Activated naive CD8-positive, alpha-beta T cell treated with anti-CD3 and anti-CD28 coated beads for 36 hours (primary cell): ENCODE measurements at regions not wholly inside any gene's neighbourhood (a gene's known extent, or its start where the extent isn't known, plus 50 kb on each side); places are given as distances from the start of the nearest gene placed in this dataset.

Source experiments
- DNase-seq: peaks from one replicate; pipeline ENCODE4 v3.0.0; 2021
- H3K27ac Mint-ChIP-seq: one replicate; pipeline ENCODE4 v1.8.0; 2022; ENCODE audit warnings: mild to moderate bottlenecking, moderate library complexity, mixed read lengths
- H3K27me3 Mint-ChIP-seq: one replicate; pipeline ENCODE4 v1.8.0; 2022; ENCODE audit warnings: mild to moderate bottlenecking, mixed read lengths
- H3K36me3 Mint-ChIP-seq: one replicate; pipeline ENCODE4 v1.8.0; 2021; ENCODE audit warnings: mild to moderate bottlenecking, mixed read lengths
- H3K4me1 Mint-ChIP-seq: one replicate; pipeline ENCODE4 v1.8.0; 2021; ENCODE audit warnings: mixed read lengths
- H3K4me3 Mint-ChIP-seq: one replicate; pipeline ENCODE4 v1.8.0; 2022; ENCODE audit warnings: mild to moderate bottlenecking, moderate library complexity, mixed read lengths
- H3K9me3 Mint-ChIP-seq: one replicate; pipeline ENCODE4 v1.8.0; 2022; ENCODE audit warnings: mixed read lengths

DNA sequence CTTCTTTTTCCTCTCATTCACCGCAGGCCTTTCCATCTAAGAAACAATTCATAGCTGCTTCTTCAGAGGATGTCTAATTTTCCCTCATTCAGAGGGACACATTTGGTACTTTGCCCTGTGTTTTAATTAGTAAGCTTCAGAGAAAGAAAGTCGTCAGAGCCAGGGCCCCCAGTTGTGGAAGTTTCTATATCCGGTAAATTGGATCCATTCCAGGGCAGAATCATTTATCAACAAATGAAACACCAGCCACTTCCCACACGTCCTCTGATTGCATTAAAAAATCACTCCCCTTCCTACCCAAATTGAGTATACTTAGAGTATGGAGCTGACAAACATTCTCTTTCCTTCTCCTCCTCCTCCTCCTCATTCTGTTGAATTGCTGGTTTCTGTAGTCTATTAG, 205.8 kb upstream of the HDAC9 start:
- DNase-seq, result no peak
- H3K36me3 Mint-ChIP-seq, result no peaks in the 10 kb centered on the region
- H3K27me3 Mint-ChIP-seq, result peaks cover 30% of the 10 kb centered on the region
- no peak overlapping the region for H3K4me3 Mint-ChIP-seq
- no peaks in the 10 kb centered on the region for H3K9me3 Mint-ChIP-seq
- peaks cover 11% of the 10 kb centered on the region for H3K4me1 Mint-ChIP-seq
- no peak overlapping the region for H3K27ac Mint-ChIP-seq

DNA sequence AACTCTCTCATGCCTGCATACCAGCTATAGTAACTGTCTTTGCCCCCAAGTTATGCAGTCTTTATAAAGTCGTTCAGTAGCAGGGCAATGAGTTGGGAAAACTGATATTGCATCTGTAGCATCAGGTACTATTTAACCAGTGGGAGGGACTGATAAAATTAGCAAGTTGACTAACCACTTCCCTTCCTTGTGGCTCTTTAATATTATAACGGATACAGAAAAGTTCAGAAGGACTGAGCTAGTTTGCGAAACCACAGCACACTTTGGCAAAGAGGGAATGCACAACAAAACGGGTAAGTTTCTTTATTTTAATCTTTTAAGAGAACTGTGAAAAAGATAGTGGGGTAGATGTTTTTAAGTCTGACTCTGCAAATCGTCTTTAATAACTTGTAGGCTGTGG, 205.3 kb upstream of the HDAC9 start:
- peaks cover 11% of the 10 kb centered on the region for H3K4me1 Mint-ChIP-seq
- H3K4me3 Mint-ChIP-seq, result peak overlapping the region; percentile 6
- peaks cover 30% of the 10 kb centered on the region for H3K27me3 Mint-ChIP-seq
- H3K36me3 Mint-ChIP-seq, result no peaks in the 10 kb centered on the region
- no peak for DNase-seq
- no peak overlapping the region for H3K27ac Mint-ChIP-seq
- H3K9me3 Mint-ChIP-seq, result no peaks in the 10 kb centered on the region

DNA sequence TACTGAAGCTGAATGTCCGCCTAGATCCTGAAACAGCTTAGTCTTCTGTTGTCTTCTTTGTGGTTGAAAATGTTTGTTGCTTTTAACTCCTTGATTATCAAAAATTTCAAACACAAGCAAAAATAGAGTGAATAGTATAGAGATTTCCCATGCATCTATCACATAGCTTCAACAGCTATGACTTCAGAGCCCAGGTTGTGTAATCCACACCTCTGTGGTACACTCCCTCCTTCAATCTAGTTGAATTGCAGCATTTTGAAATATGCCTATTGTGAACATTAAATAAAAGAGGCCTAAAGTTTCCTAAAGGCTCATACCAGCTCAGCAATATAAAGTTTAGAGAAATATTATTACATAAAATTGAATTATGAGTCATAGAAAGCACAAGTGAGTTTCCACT, 204.7 kb upstream of the HDAC9 start:
- Mint-ChIP-seq H3K4me3 (no peak overlapping the region), H3K36me3 (no peaks in the 10 kb centered on the region), H3K27ac (no peak overlapping the region), H3K27me3 (peaks cover 30% of the 10 kb centered on the region), H3K4me1 (peaks cover 11% of the 10 kb centered on the region), H3K9me3 (no peaks in the 10 kb centered on the region)
- DNase-seq, result no peak

DNA sequence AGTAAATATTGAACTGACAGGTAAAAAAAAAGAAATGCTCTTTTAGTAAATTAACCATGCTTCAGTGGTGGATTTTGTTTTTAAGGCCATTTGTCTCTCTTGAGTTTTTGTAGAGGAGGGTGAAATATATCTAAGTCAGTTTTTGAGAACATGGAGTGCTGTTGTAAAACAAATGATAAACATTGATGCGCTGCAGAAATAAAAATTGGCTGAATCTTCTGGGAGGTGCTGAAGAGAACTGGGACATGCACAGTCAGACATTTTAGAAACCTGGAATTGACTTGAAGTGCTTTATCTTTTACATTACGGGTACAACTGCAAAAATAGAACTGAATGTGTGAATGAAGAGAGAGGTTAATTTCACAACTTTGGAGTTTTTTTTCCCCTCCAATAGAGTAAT, 203.0 kb upstream of the HDAC9 start:
- no peaks in the 10 kb centered on the region for H3K9me3 Mint-ChIP-seq
- no peaks in the 10 kb centered on the region for H3K36me3 Mint-ChIP-seq
- peaks cover 26% of the 10 kb centered on the region for H3K27me3 Mint-ChIP-seq
- H3K4me3 Mint-ChIP-seq, result no peak overlapping the region
- H3K4me1 Mint-ChIP-seq, result peaks cover 11% of the 10 kb centered on the region
- no peak for DNase-seq
- no peak overlapping the region for H3K27ac Mint-ChIP-seq

GRCh38 chr7:18293759-18294158, 201.8 kb upstream of the HDAC9 start:
- Mint-ChIP-seq H3K4me3 (no peak overlapping the region), H3K4me1 (peaks cover 11% of the 10 kb centered on the region), H3K27ac (no peak overlapping the region), H3K9me3 (no peaks in the 10 kb centered on the region), H3K27me3 (peaks cover 26% of the 10 kb centered on the region), H3K36me3 (no peaks in the 10 kb centered on the region)
- DNase-seq, result no peak

DNA sequence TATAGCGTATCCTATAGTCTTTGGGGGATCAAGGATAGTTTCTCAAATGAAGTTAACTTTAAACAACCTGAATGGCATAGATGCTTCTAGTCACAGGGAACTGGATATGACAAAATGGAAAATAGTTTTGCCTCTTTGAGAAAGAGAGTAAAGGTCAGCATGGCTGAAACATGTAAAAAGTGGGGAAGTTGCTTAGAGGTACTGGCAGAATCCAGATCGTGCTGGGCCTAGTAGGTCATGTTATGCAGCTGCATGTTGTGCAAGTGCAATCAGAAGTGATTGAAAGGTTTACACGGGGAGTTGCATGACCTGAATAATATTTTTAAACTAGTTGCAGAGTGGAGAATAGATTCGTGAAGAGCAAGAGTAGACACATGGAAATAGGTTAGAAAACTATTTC, 201.1 kb upstream of the HDAC9 start:
- no peak for DNase-seq

GRCh38 chr7:18295781-18296423, 199.6 kb upstream of the HDAC9 start:
- DNase-seq, result no peak
- no peaks in the 10 kb centered on the region for H3K9me3 Mint-ChIP-seq
- peaks cover 16% of the 10 kb centered on the region for H3K27me3 Mint-ChIP-seq
- no peaks in the 10 kb centered on the region for H3K4me1 Mint-ChIP-seq
- H3K36me3 Mint-ChIP-seq, result no peaks in the 10 kb centered on the region
- H3K4me3 Mint-ChIP-seq, result no peak overlapping the region
- H3K27ac Mint-ChIP-seq, result no peak overlapping the region

More for the DNA sequence above, 201.1 kb upstream of the HDAC9 start:
- peaks cover 11% of the 10 kb centered on the region for H3K4me1 Mint-ChIP-seq
- H3K36me3 Mint-ChIP-seq, result no peaks in the 10 kb centered on the region
- peaks cover 23% of the 10 kb centered on the region for H3K27me3 Mint-ChIP-seq
- no peak overlapping the region for H3K27ac Mint-ChIP-seq
- H3K9me3 Mint-ChIP-seq, result no peaks in the 10 kb centered on the region
- no peak overlapping the region for H3K4me3 Mint-ChIP-seq

DNA sequence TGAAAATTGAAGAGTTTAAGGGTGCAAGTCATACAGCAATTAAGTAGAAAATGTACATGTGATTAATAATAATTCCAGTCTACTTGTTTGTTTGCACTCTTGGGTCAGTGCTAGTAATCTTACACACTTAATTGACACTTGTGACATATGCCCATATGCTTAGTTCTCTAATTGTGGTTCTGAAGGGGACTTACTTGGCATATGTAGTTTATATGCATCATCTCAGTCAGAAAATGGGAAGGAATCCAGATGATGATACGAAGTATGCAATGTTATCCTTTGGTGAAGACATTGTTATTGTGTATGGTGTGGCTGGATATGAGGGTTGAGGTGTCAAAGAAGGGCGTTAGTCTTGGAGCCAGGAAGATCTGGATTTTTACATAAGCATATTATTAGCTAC, 193.5 kb upstream of the HDAC9 start:
- DNase-seq, result no peak
- Mint-ChIP-seq H3K9me3 (no peaks in the 10 kb centered on the region), H3K36me3 (no peaks in the 10 kb centered on the region), H3K4me3 (no peak overlapping the region), H3K27me3 (no peaks in the 10 kb centered on the region), H3K4me1 (no peaks in the 10 kb centered on the region), H3K27ac (no peak overlapping the region)

DNA sequence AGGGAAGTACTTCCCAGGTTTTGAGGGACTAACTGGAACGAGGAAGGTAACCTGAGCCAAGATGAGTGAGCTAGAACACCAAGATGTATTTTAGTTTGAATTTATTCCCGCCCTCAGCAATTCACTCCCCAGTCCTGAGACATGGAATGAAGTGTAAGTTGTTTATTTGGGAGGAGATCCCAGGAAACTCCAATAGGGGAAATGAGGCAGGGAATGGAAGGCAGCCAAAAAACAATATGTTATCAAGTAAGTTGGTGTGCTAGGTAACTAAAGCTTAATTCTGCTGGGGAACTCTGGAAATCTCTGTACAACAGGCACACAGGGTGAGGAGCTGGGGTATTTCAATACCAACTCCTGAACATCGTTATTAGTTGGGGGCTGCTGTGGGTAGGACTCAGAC, 189.7 kb upstream of the HDAC9 start:
- Mint-ChIP-seq H3K4me3 (no peak overlapping the region), H3K36me3 (no peaks in the 10 kb centered on the region), H3K27ac (no peak overlapping the region), H3K27me3 (no peaks in the 10 kb centered on the region), H3K4me1 (no peaks in the 10 kb centered on the region), H3K9me3 (no peaks in the 10 kb centered on the region)
- DNase-seq, result no peak

DNA sequence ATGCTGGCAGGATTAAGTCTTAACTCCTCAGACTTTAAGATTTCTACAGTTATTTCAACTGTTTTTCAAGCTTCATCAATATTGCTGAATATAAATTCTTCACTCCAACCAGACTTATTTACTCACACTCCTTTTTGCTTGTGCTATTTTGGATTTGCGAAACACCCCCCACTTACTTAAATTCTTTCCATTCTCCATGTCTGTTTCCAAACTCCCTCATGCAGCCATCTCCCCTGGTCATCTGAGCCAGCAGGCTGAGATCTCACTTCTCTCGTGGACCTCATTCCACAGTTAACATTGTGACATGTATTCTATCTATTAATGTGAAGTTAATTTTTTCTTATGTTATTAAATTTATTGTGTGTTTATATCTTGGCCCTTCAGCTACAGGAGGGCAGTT, 188.9 kb upstream of the HDAC9 start:
- H3K9me3 Mint-ChIP-seq, result no peaks in the 10 kb centered on the region
- H3K4me3 Mint-ChIP-seq, result no peak overlapping the region
- no peaks in the 10 kb centered on the region for H3K4me1 Mint-ChIP-seq
- H3K36me3 Mint-ChIP-seq, result no peaks in the 10 kb centered on the region
- no peak overlapping the region for H3K27ac Mint-ChIP-seq
- DNase-seq, result no peak
- H3K27me3 Mint-ChIP-seq, result no peaks in the 10 kb centered on the region

GRCh38 chr7:18308938-18309337, 186.6 kb upstream of the HDAC9 start:
- Mint-ChIP-seq H3K4me1 (no peaks in the 10 kb centered on the region), H3K36me3 (no peaks in the 10 kb centered on the region)

GRCh38 chr7:18312482-18312881, 183.1 kb upstream of the HDAC9 start:
- no peaks in the 10 kb centered on the region for H3K4me1 Mint-ChIP-seq
- no peaks in the 10 kb centered on the region for H3K9me3 Mint-ChIP-seq
- DNase-seq, result no peak
- no peaks in the 10 kb centered on the region for H3K27me3 Mint-ChIP-seq
- no peak overlapping the region for H3K4me3 Mint-ChIP-seq
- H3K36me3 Mint-ChIP-seq, result no peaks in the 10 kb centered on the region
- H3K27ac Mint-ChIP-seq, result no peak overlapping the region

More at GRCh38 chr7:18308938-18309337, 186.6 kb upstream of the HDAC9 start:
- H3K9me3 Mint-ChIP-seq, result no peaks in the 10 kb centered on the region
- H3K27ac Mint-ChIP-seq, result no peak overlapping the region
- H3K27me3 Mint-ChIP-seq, result no peaks in the 10 kb centered on the region
- H3K4me3 Mint-ChIP-seq, result no peak overlapping the region
- no peak for DNase-seq

DNA sequence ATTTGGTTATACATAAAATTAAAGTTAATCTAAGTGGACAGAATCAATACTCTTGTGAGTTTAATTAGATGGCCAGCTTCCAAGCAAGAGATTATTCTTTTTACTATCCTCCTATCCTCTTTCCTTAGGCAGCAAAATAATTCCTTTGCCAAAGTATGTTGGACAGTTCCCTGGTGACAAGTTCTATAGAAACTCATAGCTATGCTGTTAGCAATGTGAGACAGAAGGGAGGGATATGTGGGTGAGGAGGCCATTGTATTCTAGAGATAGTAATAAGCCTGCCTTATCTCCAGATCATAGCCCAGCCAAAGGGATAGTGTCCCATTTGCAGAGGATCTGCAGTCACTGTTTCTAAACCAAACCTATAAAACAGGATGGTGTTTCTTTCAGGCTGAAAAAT, 181.6 kb upstream of the HDAC9 start:
- no peak overlapping the region for H3K27ac Mint-ChIP-seq
- no peaks in the 10 kb centered on the region for H3K36me3 Mint-ChIP-seq
- H3K27me3 Mint-ChIP-seq, result no peaks in the 10 kb centered on the region
- DNase-seq, result no peak
- H3K9me3 Mint-ChIP-seq, result no peaks in the 10 kb centered on the region
- H3K4me1 Mint-ChIP-seq, result no peaks in the 10 kb centered on the region
- H3K4me3 Mint-ChIP-seq, result no peak overlapping the region

DNA sequence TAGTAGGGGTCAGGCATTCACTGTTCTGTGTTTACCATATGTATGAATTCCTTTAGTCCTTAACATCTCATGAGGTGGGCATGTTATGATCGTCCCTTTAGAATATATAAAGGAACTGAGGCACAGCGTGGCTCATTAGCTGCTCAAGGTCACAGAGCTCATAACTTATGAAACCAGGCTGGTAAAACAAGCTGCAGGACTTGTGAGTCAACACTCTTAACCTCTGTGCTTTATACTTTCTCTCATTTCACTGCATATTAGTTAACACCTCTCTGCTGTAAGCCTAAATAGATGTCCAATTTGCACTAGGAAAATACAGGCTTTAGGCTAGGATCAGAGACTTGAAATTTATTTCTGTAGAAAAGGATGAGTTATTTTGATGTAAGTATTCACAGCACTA, 180.3 kb upstream of the HDAC9 start:
- Mint-ChIP-seq H3K27me3 (no peaks in the 10 kb centered on the region), H3K4me3 (no peak overlapping the region), H3K27ac (no peak overlapping the region), H3K36me3 (no peaks in the 10 kb centered on the region), H3K4me1 (no peaks in the 10 kb centered on the region), H3K9me3 (no peaks in the 10 kb centered on the region)
- no peak for DNase-seq

- Mint-ChIP-seq H3K9me3 (no peaks in the 10 kb centered on the region), H3K4me3 (no peak overlapping the region), H3K36me3 (no peaks in the 10 kb centered on the region), H3K4me1 (no peaks in the 10 kb centered on the region), H3K27ac (no peak overlapping the region), H3K27me3 (no peaks in the 10 kb centered on the region)
- DNase-seq, result no peak
Observed at GRCh38 chr7:18317941-18318340, 177.6 kb upstream of the HDAC9 start.

DNA sequence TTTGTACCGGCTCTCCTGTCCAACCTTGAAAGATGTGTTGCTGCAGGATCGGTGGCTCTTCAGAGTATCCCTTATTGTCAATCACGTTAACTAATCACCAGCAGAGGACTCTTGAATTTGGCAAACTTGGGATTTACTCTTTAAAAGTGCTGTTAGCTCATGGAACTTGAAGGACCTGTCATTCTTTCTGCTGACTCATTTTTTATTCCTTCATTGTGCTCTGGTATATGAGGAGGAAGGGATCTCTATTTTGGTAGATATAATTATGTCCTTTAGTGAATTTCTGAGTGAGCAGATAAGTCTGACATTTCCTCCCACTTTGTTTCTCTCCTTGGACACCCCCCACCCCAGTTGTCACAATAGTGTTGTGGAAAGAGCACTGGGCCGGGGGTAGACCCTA, 175.1 kb upstream of the HDAC9 start:
- Mint-ChIP-seq H3K4me3 (no peak overlapping the region), H3K36me3 (no peaks in the 10 kb centered on the region)
- DNase-seq, result no peak

More for the DNA sequence above, 175.1 kb upstream of the HDAC9 start:
- H3K9me3 Mint-ChIP-seq, result no peaks in the 10 kb centered on the region
- no peak overlapping the region for H3K27ac Mint-ChIP-seq
- no peaks in the 10 kb centered on the region for H3K4me1 Mint-ChIP-seq
- H3K27me3 Mint-ChIP-seq, result no peaks in the 10 kb centered on the region
